SK-N-MC (cell line): ENCODE measurements at regions not wholly inside any gene's neighbourhood (a gene's known extent, or its start where the extent isn't known, plus 50 kb on each side); places are given as distances from the start of the nearest gene placed in this dataset.

Experiments used
- EZH2 ChIP-seq: fragments of 200-600 bp; sonication (generic); IDR thresholded peaks from one replicate; pipeline ENCODE4 v1.6.1; 2017; ENCODE audit warnings: antibody characterized with exemption
- FOXP2 ChIP-seq: optimal IDR thresholded peaks from 2 replicates; pipeline ENCODE3; 2011; ENCODE audit warnings: mild to moderate bottlenecking, moderate library complexity; ENCODE audit not compliant: insufficient read depth; ENCODE audit errors: extremely low read length, control extremely low read depth
- POLR2AphosphoS5 ChIP-seq: IDR thresholded peaks from 2 replicates; pipeline ENCODE4 v1.6.1; 2012; ENCODE audit warnings: mild to moderate bottlenecking, low read depth, low read length, borderline replicate concordance

- TF ChIP-seq POLR2AphosphoS5 (no peak), EZH2 (no peak), FOXP2 (no peak)
These were observed 173.7 kb upstream of the ANKRD55 start for GRCh38 chr5:56406838-56407237.
